AG04449 (cell line): ENCODE measurements at regions not wholly inside any gene's neighbourhood (a gene's known extent, or its start where the extent isn't known, plus 50 kb on each side); places are given as distances from the start of the nearest gene placed in this dataset.

Experiments
- CTCF ChIA-PET: fragments of 350-600 bp; formaldehyde crosslinking; extraction: SDS; loops from one replicate; lab custom pipeline; 2021; ENCODE audit warnings: antibody characterized with exemption; lab: Yijun Ruan, JAX
- POLR2A ChIA-PET: fragments of 400-600, 350-600 bp; formaldehyde crosslinking; extraction: SDS; loops from one replicate; lab custom pipeline; 2020; ENCODE audit warnings: antibody characterized with exemption, inconsistent platforms; lab: Yijun Ruan, JAX
- DNase-seq: peaks from one replicate; pipeline ENCODE4 v3.0.0-alpha.2; 2010; ENCODE audit warnings: low read depth, low spot score
- H3K4me3 ChIP-seq: 2 replicates; pipeline ENCODE4 v1.5.1; 2011; ENCODE audit warnings: low read depth, mild to moderate bottlenecking, control low read depth, low read length
- CTCF ChIP-seq: IDR thresholded peaks from one replicate; pipeline ENCODE4 v1.5.1; 2011; ENCODE audit warnings: mild to moderate bottlenecking, moderate library complexity, low read length, control low read depth, inconsistent platforms; ENCODE audit not compliant: insufficient read depth; ENCODE audit errors: missing control alignments

- POLR2A ChIA-PET, result no interaction called here
Observed at GRCh38 chr5:62933261-62933660, 354.6 kb downstream of the LRRC70 start.

GRCh38 chr5:62931153-62931950 lies 352.7 kb downstream of the LRRC70 start:
- no peak for DNase-seq
- POLR2A ChIA-PET, result no interaction called here

More at GRCh38 chr5:62933261-62933660, 354.6 kb downstream of the LRRC70 start:
- no peak for TF ChIP-seq CTCF
- CTCF ChIA-PET, result no interaction called here
- H3K4me3 ChIP-seq, result no peak overlapping the region
- no peak for DNase-seq

GRCh38 chr5:62922191-62922590 lies 343.6 kb downstream of the LRRC70 start:
- ChIA-PET CTCF (no interaction called here), POLR2A (no interaction called here)
- no peak for TF ChIP-seq CTCF
- no peak overlapping the region for H3K4me3 ChIP-seq
- no peak for DNase-seq

More at GRCh38 chr5:62931153-62931950, 352.7 kb downstream of the LRRC70 start:
- no peak overlapping the region for H3K4me3 ChIP-seq
- CTCF ChIA-PET, result no interaction called here
- no peak for TF ChIP-seq CTCF

GRCh38 chr5:62920856-62921255 lies 342.2 kb downstream of the LRRC70 start:
- no peak for DNase-seq
- ChIA-PET CTCF (no interaction called here), POLR2A (no interaction called here)
- TF ChIP-seq CTCF, result no peak
- H3K4me3 ChIP-seq, result no peak overlapping the region

GRCh38 chr5:62909326-62909725 lies 330.7 kb downstream of the LRRC70 start:
- no peak for DNase-seq
- no peak overlapping the region for H3K4me3 ChIP-seq
- CTCF ChIA-PET, result interaction anchor here (1.7 kb wide), 1 partner anchor 450 kb away, joined by 3 read pairs; no protein-coding TSS in a partner anchor
- POLR2A ChIA-PET, result no interaction called here
- no peak for TF ChIP-seq CTCF

GRCh38 chr5:62902126-62902525 lies 323.5 kb downstream of the LRRC70 start:
- no peak overlapping the region for H3K4me3 ChIP-seq
- POLR2A ChIA-PET, result no interaction called here
- no peak for DNase-seq
- TF ChIP-seq CTCF, result no peak
- CTCF ChIA-PET, result no interaction called here
